Breast epithelium (tissue), 3 donors: ENCODE measurements at regions not wholly inside any gene's neighbourhood (a gene's known extent, or its start where the extent isn't known, plus 50 kb on each side); places are given as distances from the start of the nearest gene placed in this dataset.

ENCODE experiments used
- CTCF ChIP-seq, 3 donors: fragments of 450-650 bp; IDR thresholded peaks; one replicate each; pipeline ENCODE4 v1.5.1; 2016 to 2017; ENCODE audit warnings: antibody characterized with exemption in 3 of 3, mild to moderate bottlenecking in 3 of 3, moderate library complexity in 3 of 3
- POLR2A ChIP-seq: fragments of 450-650 bp; IDR thresholded peaks from one replicate; pipeline ENCODE4 v1.6.1; 2016; ENCODE audit warnings: antibody characterized with exemption, mild to moderate bottlenecking, moderate library complexity
- POLR2AphosphoS5 ChIP-seq, 3 donors: sonication (generic); formaldehyde crosslinking; IDR thresholded peaks; one replicate each; pipeline ENCODE4 v1.6.1; 2017; ENCODE audit warnings: antibody characterized with exemption in 3 of 3

- no peak for TF ChIP-seq POLR2AphosphoS5 (IDR thresholded peaks at IDR 0.05)
- TF ChIP-seq CTCF (IDR thresholded peaks at IDR 0.05): no peak
- no peak for TF ChIP-seq POLR2A
Measured at GRCh38 chr6:165985281-165985805, 182.3 kb downstream of the TBXT start.
